GM21529 (cell line): ENCODE measurements at regions not wholly inside any gene's neighbourhood (a gene's known extent, or its start where the extent isn't known, plus 50 kb on each side); places are given as distances from the start of the nearest gene placed in this dataset.

ENCODE experiments used
- ATAC-seq: cut with Tn5 transposase; IDR thresholded peaks from one replicate; pipeline ENCODE4 v1.9.1; 2021; ENCODE audit not compliant: unreplicated experiment

GRCh38 chr18:67695684-67696083 is 179.2 kb upstream of the DSEL start:
- ATAC-seq = no peak

GRCh38 chr18:67694787-67695186 is 178.3 kb upstream of the DSEL start:
- no peak for ATAC-seq

- no peak for ATAC-seq
Measured at GRCh38 chr18:67692811-67693210, 176.3 kb upstream of the DSEL start.

- ATAC-seq = no peak
Measured at GRCh38 chr18:67682516-67682915, 166.0 kb upstream of the DSEL start.

GRCh38 chr18:67677489-67677888 is 161.0 kb upstream of the DSEL start:
- no peak for ATAC-seq

- ATAC-seq = no peak
Measured at GRCh38 chr18:67672716-67673115, 156.2 kb upstream of the DSEL start.

GRCh38 chr18:67672155-67672554 is 155.6 kb upstream of the DSEL start:
- no peak for ATAC-seq

GRCh38 chr18:67670024-67670543 is 153.6 kb upstream of the DSEL start:
- no peak for ATAC-seq

- ATAC-seq = no peak
Measured at GRCh38 chr18:67665266-67665665, 148.7 kb upstream of the DSEL start.

- no peak for ATAC-seq
Measured at GRCh38 chr18:67662996-67663395, 146.5 kb upstream of the DSEL start.

GRCh38 chr18:67661555-67661954 is 145.0 kb upstream of the DSEL start:
- no peak for ATAC-seq

- ATAC-seq = no peak
Measured at GRCh38 chr18:67654101-67654500, 137.6 kb upstream of the DSEL start.

GRCh38 chr18:67652288-67652687 is 135.8 kb upstream of the DSEL start:
- no peak for ATAC-seq

GRCh38 chr18:67651438-67651837 is 134.9 kb upstream of the DSEL start:
- no peak for ATAC-seq

GRCh38 chr18:67650686-67651385 is 134.3 kb upstream of the DSEL start:
- ATAC-seq = no peak

- no peak for ATAC-seq
Measured at GRCh38 chr18:67646890-67647289, 130.4 kb upstream of the DSEL start.

- no peak for ATAC-seq
Measured at GRCh38 chr18:67644226-67644625, 127.7 kb upstream of the DSEL start.

GRCh38 chr18:67639872-67640271 is 123.4 kb upstream of the DSEL start:
- ATAC-seq = no peak

- ATAC-seq = no peak
Measured at GRCh38 chr18:67636597-67637385, 120.3 kb upstream of the DSEL start.

- ATAC-seq = no peak
Measured at GRCh38 chr18:67634631-67635338, 118.3 kb upstream of the DSEL start.

- ATAC-seq = no peak
Measured at GRCh38 chr18:67633939-67634338, 117.4 kb upstream of the DSEL start.

- no peak for ATAC-seq
Measured at GRCh38 chr18:67621906-67622305, 105.4 kb upstream of the DSEL start.
